Mesendoderm (in vitro differentiated cells): ENCODE measurements at regions not wholly inside any gene's neighbourhood (a gene's known extent, or its start where the extent isn't known, plus 50 kb on each side); places are given as distances from the start of the nearest gene placed in this dataset.
A peak's percentile ranks its signal among the peaks of the same experiment; 100 is the strongest.

Source experiments
- DNase-seq: peaks from one replicate; pipeline ENCODE4 v3.0.0; 2013
- H2AK5ac ChIP-seq: 2 replicates; pipeline ENCODE4 v1.6.1; 2013; ENCODE audit warnings: low read length, inconsistent platforms
- H2BK120ac ChIP-seq: 2 replicates; pipeline ENCODE4 v1.6.1; 2013; ENCODE audit warnings: low read depth, mild to moderate bottlenecking, low read length, moderate library complexity, mixed read lengths
- H2BK15ac ChIP-seq: replicated peaks from 2 replicates; pipeline ENCODE4 v1.6.1; 2013; ENCODE audit warnings: low read depth, mild to moderate bottlenecking, moderate library complexity
- H2BK5ac ChIP-seq: 2 replicates; pipeline ENCODE4 v1.6.1; 2013; ENCODE audit warnings: low read length, inconsistent platforms
- H3K18ac ChIP-seq: 2 replicates; pipeline ENCODE4 v1.6.1; 2013; ENCODE audit warnings: mild to moderate bottlenecking, low read length, mixed read lengths
- H3K23ac ChIP-seq: one replicate; pipeline ENCODE4 v1.6.1; 2013; ENCODE audit warnings: low read length
- H3K27ac ChIP-seq: 2 replicates; pipeline ENCODE4 v1.5.1; 2013; ENCODE audit warnings: low read depth, mild to moderate bottlenecking, inconsistent platforms, low read length, moderate library complexity
- H3K27me3 ChIP-seq: 2 replicates; pipeline ENCODE4 v1.6.1; 2013; ENCODE audit warnings: low read length, control low read depth, mild to moderate bottlenecking, inconsistent platforms; ENCODE audit not compliant: insufficient read depth, poor library complexity
- H3K36me3 ChIP-seq: 2 replicates; pipeline ENCODE4 v1.6.1; 2013; ENCODE audit warnings: low read length, inconsistent platforms; ENCODE audit not compliant: control insufficient read depth, insufficient read depth
- H3K4ac ChIP-seq: one replicate; pipeline ENCODE4 v1.6.1; 2013; ENCODE audit warnings: low read depth, mild to moderate bottlenecking, low read length, moderate library complexity
- H3K4me1 ChIP-seq: 2 replicates; pipeline ENCODE4 v1.6.1; 2013; ENCODE audit warnings: low read depth, low read length, inconsistent platforms; ENCODE audit not compliant: control insufficient read depth
- H3K4me2 ChIP-seq: 2 replicates; pipeline ENCODE4 v1.6.1; 2013; ENCODE audit warnings: low read length
- H3K4me3 ChIP-seq: 2 replicates; pipeline ENCODE4 v1.5.1; 2013; ENCODE audit warnings: mild to moderate bottlenecking, low read length
- H3K56ac ChIP-seq: one replicate; pipeline ENCODE4 v1.6.1; 2013; ENCODE audit warnings: low read length
- H3K79me1 ChIP-seq: 2 replicates; pipeline ENCODE4 v1.6.1; 2013; ENCODE audit warnings: low read length, inconsistent platforms
- H3K79me2 ChIP-seq: 2 replicates; pipeline ENCODE4 v1.6.1; 2013; ENCODE audit warnings: mild to moderate bottlenecking, low read length; ENCODE audit not compliant: control insufficient read depth, insufficient read depth
- H3K9ac ChIP-seq: 2 replicates; pipeline ENCODE4 v1.6.1; 2013; ENCODE audit warnings: low read length, inconsistent platforms
- H4K5ac ChIP-seq: one replicate; pipeline ENCODE4 v1.6.1; 2013; ENCODE audit warnings: low read length
- H4K8ac ChIP-seq: one replicate; pipeline ENCODE4 v1.6.1; 2013; ENCODE audit warnings: low read depth, mild to moderate bottlenecking, control low read depth, low read length, moderate library complexity
- WGBS: extraction: QIAGEN DNeasy Blood & Tissue Kit; methylation state at CpG from one replicate; pipeline ENCODE4 v1.1.7; 2013; ENCODE audit warnings: low lambda C conversion rate, missing lambda C conversion rate; ENCODE audit not compliant: insufficient coverage; ENCODE audit errors: extremely low coverage; 5-methylcytosine and 5-hydroxymethylcytosine counted together

DNA sequence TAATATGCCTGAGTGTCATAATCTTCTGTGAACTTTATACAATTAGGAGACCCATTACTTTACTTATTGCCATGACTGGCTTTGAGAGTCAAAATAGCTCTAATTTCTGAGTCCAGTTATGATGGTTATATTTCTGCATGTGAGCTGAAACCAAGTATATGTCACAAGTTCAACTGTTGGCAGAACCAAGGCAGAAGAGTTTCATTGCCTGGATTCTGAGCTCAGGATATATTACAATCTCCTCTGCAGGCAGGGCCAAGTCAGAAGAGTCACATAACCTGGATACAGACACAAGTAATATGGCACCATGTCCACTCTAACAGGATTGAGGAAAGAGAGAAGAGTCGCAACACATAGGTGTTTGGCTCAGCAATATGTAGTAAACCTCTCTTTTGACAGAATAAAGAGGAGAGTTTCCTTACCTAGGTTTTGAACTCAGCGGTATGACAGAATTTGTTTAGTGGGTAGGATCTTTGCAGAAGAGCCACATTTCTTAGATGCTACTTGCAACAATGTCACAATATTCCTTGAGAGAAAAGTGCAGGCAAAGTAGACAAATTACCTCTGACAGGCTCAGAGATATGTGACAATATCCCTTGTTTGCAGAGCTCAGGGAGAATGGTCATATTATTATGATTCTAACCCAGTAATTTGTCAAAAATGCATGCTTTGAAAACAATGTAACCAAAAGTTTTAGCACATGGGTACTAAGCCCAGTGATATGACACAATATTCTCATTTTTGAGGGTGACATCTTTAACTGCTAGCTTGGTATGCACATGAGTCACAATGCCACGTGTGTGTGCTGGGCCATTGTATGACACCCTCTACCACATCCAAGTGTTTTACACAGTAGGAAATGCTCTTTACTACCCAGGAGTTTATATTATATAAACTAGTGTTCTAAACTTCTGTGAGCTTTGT is 895.3 kb upstream of the AMELY start:
- Histone ChIP-seq H2AK5ac (no peak overlapping the region), H3K18ac (no peak overlapping the region), H3K4ac (no peak overlapping the region), H3K36me3 (no peaks in the 10 kb centered on the region), H3K4me3 (no peak overlapping the region), H3K79me1 (no peaks in the 10 kb centered on the region), H3K56ac (no peak overlapping the region), H2BK15ac (no peak overlapping the region), H3K23ac (no peak overlapping the region), H3K27ac (no peak overlapping the region), H3K79me2 (no peaks in the 10 kb centered on the region), H4K5ac (no peak overlapping the region), H3K4me2 (no peak overlapping the region), H3K27me3 (no peaks in the 10 kb centered on the region), H4K8ac (no peak overlapping the region), H2BK120ac (no peak overlapping the region), H2BK5ac (no peak overlapping the region), H3K9ac (no peak overlapping the region), H3K4me1 (no peaks in the 10 kb centered on the region)
- WGBS, result no CpG with 5 or more reads among the region's 3 CpGs
- no peak for DNase-seq

- no CpG with 5 or more reads among the region's 1 CpG for WGBS
- H3K79me1 ChIP-seq, result no peaks in the 10 kb centered on the region
- no peaks in the 10 kb centered on the region for H3K79me2 ChIP-seq
- H3K27me3 ChIP-seq, result no peaks in the 10 kb centered on the region
- no peak overlapping the region for H3K4me2 ChIP-seq
- no peaks in the 10 kb centered on the region for H3K4me1 ChIP-seq
- H3K4me3 ChIP-seq, result no peak overlapping the region
- no peak overlapping the region for H3K9ac ChIP-seq
- H2BK120ac ChIP-seq, result no peak overlapping the region
- no peak overlapping the region for H3K23ac ChIP-seq
- no peak overlapping the region for H3K27ac ChIP-seq
- peak; percentile 1 for DNase-seq
- H4K8ac ChIP-seq, result no peak overlapping the region
- H4K5ac ChIP-seq, result no peak overlapping the region
- no peak overlapping the region for H2AK5ac ChIP-seq
- H3K56ac ChIP-seq, result no peak overlapping the region
- no peak overlapping the region for H3K18ac ChIP-seq
- H2BK5ac ChIP-seq, result no peak overlapping the region
- H3K4ac ChIP-seq, result no peak overlapping the region
- no peak overlapping the region for H2BK15ac ChIP-seq
- H3K36me3 ChIP-seq, result no peaks in the 10 kb centered on the region
Observed at GRCh38 chrY:7805624-7806023, 894.1 kb upstream of the AMELY start.

DNA sequence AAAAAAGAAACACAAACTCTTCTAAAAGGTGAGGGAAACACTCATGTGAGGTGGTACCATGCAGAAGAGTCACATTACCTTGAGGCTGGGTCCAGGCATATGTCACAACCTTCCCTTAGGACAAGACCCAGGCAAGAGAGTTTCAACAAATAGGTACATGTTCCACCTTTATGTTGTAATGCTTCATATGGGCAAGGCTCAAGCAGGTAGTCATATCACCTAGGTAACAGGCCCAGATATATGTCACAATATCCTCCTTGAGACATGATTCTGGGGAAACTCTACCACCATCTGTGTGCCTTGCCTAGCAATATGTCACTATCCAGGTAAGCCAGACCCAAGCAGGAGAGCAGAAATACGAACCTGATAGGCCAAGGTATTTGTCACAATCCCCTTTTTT is 892.2 kb upstream of the AMELY start:
- Histone ChIP-seq H2BK120ac (no peak overlapping the region), H2AK5ac (no peak overlapping the region), H3K4ac (no peak overlapping the region), H3K18ac (no peak overlapping the region), H3K9ac (no peak overlapping the region), H3K79me2 (no peaks in the 10 kb centered on the region), H3K36me3 (no peaks in the 10 kb centered on the region), H3K23ac (no peak overlapping the region), H4K5ac (no peak overlapping the region), H3K27ac (no peak overlapping the region), H3K4me3 (no peak overlapping the region), H4K8ac (no peak overlapping the region), H3K56ac (no peak overlapping the region), H2BK5ac (no peak overlapping the region), H3K4me2 (no peak overlapping the region), H3K79me1 (no peaks in the 10 kb centered on the region), H3K4me1 (no peaks in the 10 kb centered on the region), H2BK15ac (no peak overlapping the region), H3K27me3 (no peaks in the 10 kb centered on the region)
- WGBS, result no CpG with 5 or more reads among the region's 1 CpG
- DNase-seq, result no peak

GRCh38 chrY:7796128-7796527 is 884.6 kb upstream of the AMELY start:
- no peak overlapping the region for H3K4me3 ChIP-seq
- H3K4ac ChIP-seq, result no peak overlapping the region
- H3K9ac ChIP-seq, result no peak overlapping the region
- no peaks in the 10 kb centered on the region for H3K4me1 ChIP-seq
- no peaks in the 10 kb centered on the region for H3K36me3 ChIP-seq
- H3K27me3 ChIP-seq, result no peaks in the 10 kb centered on the region
- no peak overlapping the region for H2BK15ac ChIP-seq
- H2AK5ac ChIP-seq, result no peak overlapping the region
- H3K79me2 ChIP-seq, result no peaks in the 10 kb centered on the region
- H4K8ac ChIP-seq, result no peak overlapping the region
- no peak for DNase-seq
- no peak overlapping the region for H2BK5ac ChIP-seq
- no peak overlapping the region for H3K4me2 ChIP-seq
- no peak overlapping the region for H3K27ac ChIP-seq
- H3K56ac ChIP-seq, result no peak overlapping the region
- no peaks in the 10 kb centered on the region for H3K79me1 ChIP-seq
- H3K18ac ChIP-seq, result no peak overlapping the region
- no peak overlapping the region for H2BK120ac ChIP-seq
- H3K23ac ChIP-seq, result no peak overlapping the region
- no peak overlapping the region for H4K5ac ChIP-seq

DNA sequence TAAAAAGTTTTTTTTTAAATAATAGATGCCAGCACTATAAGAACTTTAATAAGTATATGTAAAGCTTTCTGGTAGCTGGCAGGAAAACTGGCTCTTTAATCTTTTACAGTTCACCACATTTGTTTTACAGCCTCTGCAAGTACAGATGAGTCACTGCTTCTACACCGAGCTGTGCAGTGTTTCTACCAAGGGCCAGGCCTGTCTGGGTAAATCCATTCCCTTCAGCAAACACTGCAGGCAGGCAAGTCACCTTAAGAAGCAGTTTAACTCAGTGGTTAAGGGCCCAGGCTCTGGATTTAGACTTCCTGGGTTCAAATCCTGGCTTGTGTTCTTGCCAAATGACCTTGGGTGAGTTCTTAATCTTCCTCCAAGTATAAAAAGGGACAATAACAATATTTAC is 882.9 kb upstream of the AMELY start:
- Histone ChIP-seq H3K27me3 (no peaks in the 10 kb centered on the region), H3K56ac (no peak overlapping the region), H2AK5ac (no peak overlapping the region), H2BK15ac (no peak overlapping the region), H3K79me2 (no peaks in the 10 kb centered on the region), H3K18ac (no peak overlapping the region), H3K4me1 (no peaks in the 10 kb centered on the region), H3K4me3 (no peak overlapping the region), H3K27ac (no peak overlapping the region), H3K4me2 (no peak overlapping the region), H2BK5ac (no peak overlapping the region), H3K23ac (no peak overlapping the region), H3K79me1 (no peaks in the 10 kb centered on the region), H4K8ac (no peak overlapping the region), H3K9ac (no peak overlapping the region), H3K36me3 (no peaks in the 10 kb centered on the region), H3K4ac (no peak overlapping the region), H2BK120ac (no peak overlapping the region), H4K5ac (no peak overlapping the region)
- no peak for DNase-seq
- WGBS, result no CpG with 5 or more reads among the region's 1 CpG

DNA sequence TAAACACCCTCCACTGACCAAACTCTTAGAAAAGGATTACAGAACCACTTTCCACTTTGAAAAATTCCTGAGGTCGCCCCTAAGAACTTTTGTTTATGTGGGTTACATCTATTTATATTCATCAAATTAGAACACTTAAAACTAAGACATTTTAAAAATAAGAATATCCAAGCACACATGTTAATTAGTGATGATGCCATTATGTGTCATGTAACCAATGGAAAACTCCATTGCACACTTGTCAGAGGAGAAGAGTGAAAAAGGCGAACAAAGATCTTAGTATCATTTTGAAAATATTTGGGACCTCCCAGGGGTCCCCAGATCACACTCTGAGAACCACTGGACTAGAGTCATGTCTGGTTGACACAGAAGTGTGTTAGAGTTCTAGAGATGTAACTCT is 882.4 kb upstream of the AMELY start:
- H4K8ac ChIP-seq, result no peak overlapping the region
- H2BK120ac ChIP-seq, result no peak overlapping the region
- H2AK5ac ChIP-seq, result no peak overlapping the region
- H3K18ac ChIP-seq, result no peak overlapping the region
- no peak overlapping the region for H3K4me2 ChIP-seq
- no peak overlapping the region for H3K23ac ChIP-seq
- no peak overlapping the region for H3K4ac ChIP-seq
- H3K79me2 ChIP-seq, result no peaks in the 10 kb centered on the region
- no peak overlapping the region for H3K27ac ChIP-seq
- H2BK5ac ChIP-seq, result no peak overlapping the region
- H2BK15ac ChIP-seq, result no peak overlapping the region
- H3K4me1 ChIP-seq, result no peaks in the 10 kb centered on the region
- H3K9ac ChIP-seq, result no peak overlapping the region
- no peak overlapping the region for H3K56ac ChIP-seq
- no peak overlapping the region for H4K5ac ChIP-seq
- no peak for DNase-seq
- H3K27me3 ChIP-seq, result no peaks in the 10 kb centered on the region
- no CpG with 5 or more reads among the region's 2 CpGs for WGBS
- H3K36me3 ChIP-seq, result no peaks in the 10 kb centered on the region
- H3K79me1 ChIP-seq, result no peaks in the 10 kb centered on the region
- H3K4me3 ChIP-seq, result no peak overlapping the region
